ENCODE measurements at regions not wholly inside any gene's neighbourhood (a gene's known extent, or its start where the extent isn't known, plus 50 kb on each side); places are given as distances from the start of the nearest gene placed in this dataset.

DNA sequence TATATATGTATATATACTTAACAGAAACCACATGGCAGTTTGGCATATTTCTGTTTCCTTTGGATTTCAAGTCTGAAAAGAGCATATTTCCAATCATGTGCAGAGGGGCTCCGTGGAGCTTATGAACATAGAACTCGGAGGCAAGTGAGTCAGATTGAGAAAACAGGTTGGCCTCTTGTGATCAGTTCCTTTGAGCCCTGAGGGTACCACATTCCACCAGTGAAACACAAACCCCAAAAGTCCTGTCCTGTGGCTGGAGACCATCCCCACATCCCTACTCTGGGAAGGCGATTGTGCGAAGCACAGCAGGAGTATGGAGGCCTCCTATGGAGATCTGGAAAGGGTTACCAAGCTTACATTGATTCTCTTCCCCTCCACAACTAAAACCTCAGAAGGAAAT is 196.7 kb upstream of the TMEM72 start:
- Mint-ChIP-seq H3K27me3 (ENCODE audit: low read depth) (no peaks in the 10 kb centered on the region), H3K4me1 (ENCODE audit: low read depth) (peaks cover 29% of the 10 kb centered on the region), H3K36me3 (ENCODE audit: low read depth) (no peaks in the 10 kb centered on the region), H3K27ac (ENCODE audit: unreplicated experiment) (no peak overlapping the region), H3K9me3 (ENCODE audit: low read depth) (peaks cover 5% of the 10 kb centered on the region), H3K4me3 (ENCODE audit: unreplicated experiment) (no peak overlapping the region)
- DNase-seq (ENCODE audit: low spot score) = no peak
- TF ChIP-seq, protein P1, sequence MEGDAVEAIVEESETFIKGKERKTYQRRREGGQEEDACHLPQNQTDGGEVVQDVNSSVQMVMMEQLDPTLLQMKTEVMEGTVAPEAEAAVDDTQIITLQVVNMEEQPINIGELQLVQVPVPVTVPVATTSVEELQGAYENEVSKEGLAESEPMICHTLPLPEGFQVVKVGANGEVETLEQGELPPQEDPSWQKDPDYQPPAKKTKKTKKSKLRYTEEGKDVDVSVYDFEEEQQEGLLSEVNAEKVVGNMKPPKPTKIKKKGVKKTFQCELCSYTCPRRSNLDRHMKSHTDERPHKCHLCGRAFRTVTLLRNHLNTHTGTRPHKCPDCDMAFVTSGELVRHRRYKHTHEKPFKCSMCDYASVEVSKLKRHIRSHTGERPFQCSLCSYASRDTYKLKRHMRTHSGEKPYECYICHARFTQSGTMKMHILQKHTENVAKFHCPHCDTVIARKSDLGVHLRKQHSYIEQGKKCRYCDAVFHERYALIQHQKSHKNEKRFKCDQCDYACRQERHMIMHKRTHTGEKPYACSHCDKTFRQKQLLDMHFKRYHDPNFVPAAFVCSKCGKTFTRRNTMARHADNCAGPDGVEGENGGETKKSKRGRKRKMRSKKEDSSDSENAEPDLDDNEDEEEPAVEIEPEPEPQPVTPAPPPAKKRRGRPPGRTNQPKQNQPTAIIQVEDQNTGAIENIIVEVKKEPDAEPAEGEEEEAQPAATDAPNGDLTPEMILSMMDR (IDR thresholded peaks at IDR 0.05) = no peak

DNA sequence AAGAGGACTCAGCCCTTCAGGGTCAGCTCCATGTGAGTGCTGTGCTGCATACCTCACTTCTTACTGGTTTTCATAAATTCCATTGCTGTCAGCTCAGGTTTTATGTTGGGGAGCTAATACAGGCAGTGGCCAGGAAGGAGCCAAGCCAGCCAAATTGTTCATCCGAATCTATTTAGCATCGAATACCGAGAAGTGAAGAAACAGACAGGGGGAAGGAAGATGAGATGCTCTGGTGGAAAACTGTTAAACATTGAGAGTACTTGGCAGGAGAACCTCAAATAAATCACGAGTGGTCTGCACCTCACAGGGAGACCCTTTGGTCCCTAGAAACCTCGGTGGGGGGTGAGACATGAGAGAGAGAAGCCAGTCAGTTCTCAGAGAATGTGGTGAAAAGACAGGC is 196.0 kb upstream of the TMEM72 start:
- peaks cover 5% of the 10 kb centered on the region for H3K9me3 Mint-ChIP-seq (ENCODE audit: low read depth)
- peaks cover 29% of the 10 kb centered on the region for H3K4me1 Mint-ChIP-seq (ENCODE audit: low read depth)
- no peak for DNase-seq (ENCODE audit: low spot score)
- no peaks in the 10 kb centered on the region for H3K36me3 Mint-ChIP-seq (ENCODE audit: low read depth)
- peak overlapping the region; percentile 49 for H3K27ac Mint-ChIP-seq (ENCODE audit: unreplicated experiment)
- H3K27me3 Mint-ChIP-seq (ENCODE audit: low read depth) = no peaks in the 10 kb centered on the region
- TF ChIP-seq, protein P1 (IDR thresholded peaks at IDR 0.05) = no peak
- no peak overlapping the region for H3K4me3 Mint-ChIP-seq (ENCODE audit: unreplicated experiment)

DNA sequence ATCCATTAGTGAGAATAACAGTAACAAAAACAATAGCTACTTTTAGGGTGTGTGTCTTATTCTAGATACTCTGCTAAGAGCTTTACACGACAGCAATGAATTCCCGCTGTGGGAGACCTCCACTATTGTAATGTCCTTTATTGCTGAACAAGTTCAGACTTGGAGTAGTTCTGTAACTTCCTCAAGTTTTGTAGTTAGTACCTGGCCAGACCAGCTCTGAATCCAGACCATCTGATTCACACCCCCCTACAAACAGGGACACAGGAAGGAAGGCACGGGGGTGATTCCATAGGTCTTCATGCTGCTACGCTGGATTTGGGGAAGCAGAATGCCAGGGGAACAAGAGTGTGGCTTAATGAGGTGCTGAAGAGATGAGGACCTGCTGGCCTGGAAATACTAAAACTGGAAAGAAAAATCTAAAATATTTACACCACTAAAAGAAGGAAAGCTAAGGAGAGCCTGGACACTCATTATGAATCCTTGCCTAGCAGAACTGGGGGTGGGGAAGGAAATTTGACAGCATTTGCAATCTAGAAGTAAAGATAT is 194.6 kb upstream of the TMEM72 start:
- H3K4me1 Mint-ChIP-seq (ENCODE audit: low read depth) = peaks cover 33% of the 10 kb centered on the region
- H3K27ac Mint-ChIP-seq (ENCODE audit: unreplicated experiment) = no peak overlapping the region
- no peak for DNase-seq (ENCODE audit: low spot score)
- TF ChIP-seq, protein P1 (IDR thresholded peaks at IDR 0.05) = no peak
- H3K4me3 Mint-ChIP-seq (ENCODE audit: unreplicated experiment) = no peak overlapping the region
- H3K27me3 Mint-ChIP-seq (ENCODE audit: low read depth) = no peaks in the 10 kb centered on the region
- H3K9me3 Mint-ChIP-seq (ENCODE audit: low read depth) = peaks cover 5% of the 10 kb centered on the region
- no peaks in the 10 kb centered on the region for H3K36me3 Mint-ChIP-seq (ENCODE audit: low read depth)

GRCh38 chr10:44723082-44723481 is 188.1 kb upstream of the TMEM72 start:
- TF ChIP-seq, protein P1 (IDR thresholded peaks at IDR 0.05) = no peak
- H3K36me3 Mint-ChIP-seq (ENCODE audit: low read depth) = no peaks in the 10 kb centered on the region
- H3K27me3 Mint-ChIP-seq (ENCODE audit: low read depth) = no peaks in the 10 kb centered on the region
- H3K4me3 Mint-ChIP-seq (ENCODE audit: unreplicated experiment) = no peak overlapping the region
- H3K27ac Mint-ChIP-seq (ENCODE audit: unreplicated experiment) = peak overlapping the region; percentile 98
- H3K4me1 Mint-ChIP-seq (ENCODE audit: low read depth) = peaks cover 45% of the 10 kb centered on the region
- H3K9me3 Mint-ChIP-seq (ENCODE audit: low read depth) = peaks cover 17% of the 10 kb centered on the region
- DNase-seq (ENCODE audit: low spot score) = no peak

- H3K27me3 Mint-ChIP-seq (ENCODE audit: low read depth) = no peaks in the 10 kb centered on the region
- peaks cover 17% of the 10 kb centered on the region for H3K9me3 Mint-ChIP-seq (ENCODE audit: low read depth)
- TF ChIP-seq, protein P1 (IDR thresholded peaks at IDR 0.05) = no peak
- H3K4me1 Mint-ChIP-seq (ENCODE audit: low read depth) = peaks cover 45% of the 10 kb centered on the region
- no peaks in the 10 kb centered on the region for H3K36me3 Mint-ChIP-seq (ENCODE audit: low read depth)
- DNase-seq (ENCODE audit: low spot score) = no peak
- H3K27ac Mint-ChIP-seq (ENCODE audit: unreplicated experiment) = peak overlapping the region; percentile 98
- H3K4me3 Mint-ChIP-seq (ENCODE audit: unreplicated experiment) = no peak overlapping the region
Measured at GRCh38 chr10:44723619-44724325, 187.4 kb upstream of the TMEM72 start.

Data from chondrocyte (in vitro differentiated cells).